ENCODE measurements at regions not wholly inside any gene's neighbourhood (a gene's known extent, or its start where the extent isn't known, plus 50 kb on each side); places are given as distances from the start of the nearest gene placed in this dataset.
A peak's percentile ranks its signal among the peaks of the same experiment; 100 is the strongest.
"Not testable (repeated sequence)": the region's sequence is repeated elsewhere in the genome, so short reads cannot be mapped to it uniquely, and the experiment has no call there.

DNA sequence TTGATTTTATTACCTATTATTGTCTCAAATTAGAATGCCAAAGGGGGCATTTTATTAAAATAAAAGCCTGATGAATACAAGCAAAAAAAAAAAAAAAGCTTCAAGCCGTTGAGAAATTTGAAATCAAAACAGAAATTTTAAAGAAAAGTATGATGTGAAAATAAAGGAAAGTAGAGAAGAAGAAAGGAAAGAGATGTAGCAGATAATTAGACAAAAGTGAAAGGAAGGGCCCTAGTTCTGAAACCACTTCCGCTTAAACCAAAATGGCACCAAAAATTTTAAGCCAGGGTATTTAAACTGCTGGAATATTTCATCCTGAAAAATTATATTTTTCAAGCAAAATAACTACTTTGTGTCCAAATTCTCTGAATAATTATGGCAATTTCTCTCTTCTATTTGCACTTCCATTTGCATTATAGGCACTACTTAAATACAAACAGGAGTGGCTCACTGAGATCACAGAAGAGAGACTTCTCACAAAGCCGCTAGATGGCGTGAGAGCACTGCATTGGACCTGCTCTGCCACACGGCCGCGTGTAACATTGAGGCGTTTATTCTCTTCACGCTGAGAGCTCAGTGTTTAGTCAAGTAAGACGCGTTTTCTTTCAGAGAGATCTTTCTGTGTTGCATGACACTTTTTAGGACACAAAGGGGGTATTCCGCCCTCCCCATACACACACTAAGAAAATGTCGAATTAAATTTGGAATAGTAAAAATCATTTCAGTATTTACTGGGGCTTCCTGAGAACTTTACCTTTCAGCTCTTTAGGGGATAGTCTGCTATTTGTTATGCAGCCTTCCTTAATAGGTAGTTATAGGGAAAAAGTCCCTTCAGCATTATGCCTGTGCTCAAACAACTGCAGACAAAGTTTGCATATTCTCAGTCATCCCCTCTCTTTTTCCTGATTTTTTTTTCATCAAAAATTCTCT, 368.4 kb upstream of the CCNH start:
- H3K27me3 ChIP-seq, result peaks cover 20 to 47% of the 10 kb centered on the region in 2 donors
- no peak overlapping the region for H3K4me3 ChIP-seq
- peak; percentile 100 for ATAC-seq
- H3K4me1 ChIP-seq, result no peaks in the 10 kb centered on the region
- no peak overlapping the region for H3K27ac ChIP-seq
- DNase-seq, result peak; percentile 65 to 88 (median 73)
- intact Hi-C loops (cut with DNase I), result loop anchor here in 1 of 2 donors (5.0 kb wide), 1 partner anchor 911 kb away; no protein-coding TSS in a partner anchor
- TF ChIP-seq, protein P1, sequence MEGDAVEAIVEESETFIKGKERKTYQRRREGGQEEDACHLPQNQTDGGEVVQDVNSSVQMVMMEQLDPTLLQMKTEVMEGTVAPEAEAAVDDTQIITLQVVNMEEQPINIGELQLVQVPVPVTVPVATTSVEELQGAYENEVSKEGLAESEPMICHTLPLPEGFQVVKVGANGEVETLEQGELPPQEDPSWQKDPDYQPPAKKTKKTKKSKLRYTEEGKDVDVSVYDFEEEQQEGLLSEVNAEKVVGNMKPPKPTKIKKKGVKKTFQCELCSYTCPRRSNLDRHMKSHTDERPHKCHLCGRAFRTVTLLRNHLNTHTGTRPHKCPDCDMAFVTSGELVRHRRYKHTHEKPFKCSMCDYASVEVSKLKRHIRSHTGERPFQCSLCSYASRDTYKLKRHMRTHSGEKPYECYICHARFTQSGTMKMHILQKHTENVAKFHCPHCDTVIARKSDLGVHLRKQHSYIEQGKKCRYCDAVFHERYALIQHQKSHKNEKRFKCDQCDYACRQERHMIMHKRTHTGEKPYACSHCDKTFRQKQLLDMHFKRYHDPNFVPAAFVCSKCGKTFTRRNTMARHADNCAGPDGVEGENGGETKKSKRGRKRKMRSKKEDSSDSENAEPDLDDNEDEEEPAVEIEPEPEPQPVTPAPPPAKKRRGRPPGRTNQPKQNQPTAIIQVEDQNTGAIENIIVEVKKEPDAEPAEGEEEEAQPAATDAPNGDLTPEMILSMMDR (IDR thresholded peaks at IDR 0.05), result peak; percentile 76 to 85
- H3K9me3 ChIP-seq, result no peaks in the 10 kb centered on the region
- no peaks in the 10 kb centered on the region for H3K36me3 ChIP-seq

DNA sequence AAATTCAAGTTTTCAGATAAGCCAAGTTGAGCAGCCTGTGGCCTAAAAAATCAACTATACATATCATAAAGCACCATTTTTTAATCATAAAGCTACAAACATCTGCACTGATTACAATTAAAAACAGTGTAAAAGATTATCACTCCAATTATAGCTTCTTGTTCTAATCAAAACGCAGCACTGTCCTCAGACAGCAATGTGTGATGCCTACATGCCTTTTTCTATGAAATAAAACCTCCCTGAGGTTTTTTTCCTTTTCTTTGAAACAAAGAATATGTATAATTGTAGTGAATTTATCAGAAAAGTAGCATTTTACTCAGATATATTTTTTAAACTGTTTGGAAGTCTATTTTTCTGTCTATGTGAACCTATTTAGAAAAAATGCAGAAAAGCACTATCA, 366.1 kb upstream of the CCNH start:
- ATAC-seq (no peak), DNase-seq (no peak)
- H3K27me3 ChIP-seq, result peaks cover 20 to 48% of the 10 kb centered on the region in 2 donors
- intact Hi-C loops (cut with DNase I), result no loop called here
- H3K27ac ChIP-seq, result no peak overlapping the region
- no peaks in the 10 kb centered on the region for H3K9me3 ChIP-seq
- H3K4me3 ChIP-seq, result no peak overlapping the region
- H3K4me1 ChIP-seq, result no peaks in the 10 kb centered on the region
- H3K36me3 ChIP-seq, result no peaks in the 10 kb centered on the region
- TF ChIP-seq, protein P1 (IDR thresholded peaks at IDR 0.05), result no peak

DNA sequence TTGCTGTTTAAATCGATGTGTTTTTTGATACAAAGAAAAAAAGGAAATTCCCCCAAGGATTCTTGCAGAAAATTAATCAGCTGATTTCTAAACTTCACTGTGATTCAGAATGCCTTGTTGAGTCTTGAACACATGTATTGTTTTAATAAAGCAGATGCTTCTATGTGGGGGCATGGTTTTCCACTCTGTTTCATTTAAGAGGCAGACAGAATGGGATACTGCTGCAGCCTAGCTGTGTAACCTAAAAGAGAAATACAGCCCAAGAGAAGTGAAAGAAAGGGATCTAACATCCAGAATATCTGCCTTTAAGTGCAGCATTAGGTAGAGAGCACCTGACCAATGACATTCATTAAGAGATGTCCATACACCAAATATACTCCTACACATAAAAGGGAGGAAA, 365.1 kb upstream of the CCNH start:
- no peak for ATAC-seq
- no peak for DNase-seq
- H3K36me3 ChIP-seq, result no peaks in the 10 kb centered on the region
- no peak overlapping the region for H3K4me3 ChIP-seq
- intact Hi-C loops (cut with DNase I), result no loop called here
- H3K9me3 ChIP-seq, result no peaks in the 10 kb centered on the region
- H3K27me3 ChIP-seq, result peaks cover 11 to 40% of the 10 kb centered on the region in 2 donors
- H3K27ac ChIP-seq, result no peak overlapping the region
- H3K4me1 ChIP-seq, result no peaks in the 10 kb centered on the region
- TF ChIP-seq, protein P1 (IDR thresholded peaks at IDR 0.05), result no peak

DNA sequence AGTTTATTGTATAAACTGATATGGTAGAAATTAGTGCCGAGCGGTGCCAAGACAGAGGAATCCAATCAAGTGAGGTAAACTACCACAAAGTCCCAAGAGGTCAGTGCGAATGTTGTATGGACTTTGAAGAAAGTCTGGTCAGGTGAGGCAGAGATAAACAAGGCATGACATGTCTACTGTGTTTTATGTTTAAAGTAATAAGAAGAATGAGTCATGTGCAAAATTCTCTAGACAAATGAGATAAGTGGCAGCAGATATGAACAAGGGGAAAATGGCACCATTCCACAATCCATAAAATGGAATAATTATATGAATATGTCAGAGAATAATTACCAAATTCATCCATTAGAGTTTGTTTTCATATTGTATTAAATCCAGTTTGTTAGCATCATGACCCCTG, 364.1 kb upstream of the CCNH start:
- H3K27me3 ChIP-seq, result peaks cover 8 to 33% of the 10 kb centered on the region in 2 donors
- TF ChIP-seq, protein P1 (IDR thresholded peaks at IDR 0.05), result no peak
- H3K4me1 ChIP-seq, result no peaks in the 10 kb centered on the region
- intact Hi-C loops (cut with DNase I), result no loop called here
- no peak overlapping the region for H3K4me3 ChIP-seq
- DNase-seq (no peak), ATAC-seq (no peak)
- H3K9me3 ChIP-seq, result no peaks in the 10 kb centered on the region
- H3K36me3 ChIP-seq, result no peaks in the 10 kb centered on the region
- H3K27ac ChIP-seq, result no peak overlapping the region

DNA sequence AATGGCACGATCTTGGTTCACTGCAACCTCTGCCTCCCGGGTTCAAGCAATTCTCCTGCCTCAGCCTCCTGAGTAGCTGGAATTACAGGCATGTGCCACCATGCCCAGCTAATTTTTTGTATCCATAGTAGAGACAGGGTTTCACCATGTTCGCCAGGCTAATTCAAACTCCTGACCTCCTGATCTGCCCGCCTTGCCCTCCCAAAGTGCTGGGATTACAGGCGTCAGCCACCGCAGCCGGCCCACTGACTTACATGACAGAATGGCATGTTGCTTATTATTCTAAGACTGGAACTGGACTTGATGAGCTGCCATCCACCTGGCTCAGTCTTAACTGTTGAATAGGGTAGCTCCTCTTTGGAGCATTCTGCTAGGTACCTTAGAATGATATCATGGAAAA, 363.6 kb upstream of the CCNH start:
- peaks cover 5 to 30% of the 10 kb centered on the region in 2 donors for H3K27me3 ChIP-seq
- H3K4me3 ChIP-seq; intact Hi-C loops (cut with DNase I); ATAC-seq; H3K27ac ChIP-seq; H3K9me3 ChIP-seq; H3K36me3 ChIP-seq; H3K4me1 ChIP-seq: not testable (repeated sequence)
- peak in 1 of 4 donors; percentile 24 for DNase-seq

All from left lung (tissue), 4 donors.